GM19043 (cell line): ENCODE measurements at regions not wholly inside any gene's neighbourhood (a gene's known extent, or its start where the extent isn't known, plus 50 kb on each side); places are given as distances from the start of the nearest gene placed in this dataset.

Experiments
- ATAC-seq: cut with Tn5 transposase; IDR thresholded peaks from one replicate; pipeline ENCODE4 v1.9.1; 2021; ENCODE audit warnings: low read depth; ENCODE audit not compliant: unreplicated experiment

- ATAC-seq, result no peak
These were observed 104.5 kb downstream of the PLXNA1 start for GRCh38 chr3:127087441-127087840.

GRCh38 chr3:127088511-127089351 lies 104.2 kb upstream of the PRR23E start:
- ATAC-seq, result no peak

- no peak for ATAC-seq
These were observed 103.3 kb upstream of the PRR23E start for GRCh38 chr3:127089486-127090145.

- no peak for ATAC-seq
These were observed 102.4 kb upstream of the PRR23E start for GRCh38 chr3:127090218-127091160.

GRCh38 chr3:127091376-127091775 lies 101.6 kb upstream of the PRR23E start:
- ATAC-seq, result no peak

- no peak for ATAC-seq
These were observed 100.6 kb upstream of the PRR23E start for GRCh38 chr3:127092368-127092767.

GRCh38 chr3:127092776-127093175 lies 100.2 kb upstream of the PRR23E start:
- ATAC-seq, result no peak

- no peak for ATAC-seq
These were observed 99.6 kb upstream of the PRR23E start for GRCh38 chr3:127093312-127093711.

GRCh38 chr3:127095774-127096173 lies 97.2 kb upstream of the PRR23E start:
- ATAC-seq, result no peak

GRCh38 chr3:127096256-127097071 lies 96.5 kb upstream of the PRR23E start:
- no peak for ATAC-seq

- no peak for ATAC-seq
These were observed 95.9 kb upstream of the PRR23E start for GRCh38 chr3:127097072-127097405.

- ATAC-seq, result no peak
These were observed 95.5 kb upstream of the PRR23E start for GRCh38 chr3:127097481-127097880.

- no peak for ATAC-seq
These were observed 92.9 kb upstream of the PRR23E start for GRCh38 chr3:127099982-127100381.

GRCh38 chr3:127100459-127101410 lies 92.2 kb upstream of the PRR23E start:
- no peak for ATAC-seq

- ATAC-seq, result no peak
These were observed 91.3 kb upstream of the PRR23E start for GRCh38 chr3:127101411-127102187.

- ATAC-seq, result no peak
These were observed 90.8 kb upstream of the PRR23E start for GRCh38 chr3:127102188-127102520.

GRCh38 chr3:127102587-127102986 lies 90.3 kb upstream of the PRR23E start:
- ATAC-seq, result no peak

- no peak for ATAC-seq
These were observed 89.9 kb upstream of the PRR23E start for GRCh38 chr3:127103080-127103479.

- ATAC-seq, result no peak
These were observed 88.3 kb upstream of the PRR23E start for GRCh38 chr3:127104586-127104985.
